ENCODE measurements at regions not wholly inside any gene's neighbourhood (a gene's known extent, or its start where the extent isn't known, plus 50 kb on each side); places are given as distances from the start of the nearest gene placed in this dataset.

DNA sequence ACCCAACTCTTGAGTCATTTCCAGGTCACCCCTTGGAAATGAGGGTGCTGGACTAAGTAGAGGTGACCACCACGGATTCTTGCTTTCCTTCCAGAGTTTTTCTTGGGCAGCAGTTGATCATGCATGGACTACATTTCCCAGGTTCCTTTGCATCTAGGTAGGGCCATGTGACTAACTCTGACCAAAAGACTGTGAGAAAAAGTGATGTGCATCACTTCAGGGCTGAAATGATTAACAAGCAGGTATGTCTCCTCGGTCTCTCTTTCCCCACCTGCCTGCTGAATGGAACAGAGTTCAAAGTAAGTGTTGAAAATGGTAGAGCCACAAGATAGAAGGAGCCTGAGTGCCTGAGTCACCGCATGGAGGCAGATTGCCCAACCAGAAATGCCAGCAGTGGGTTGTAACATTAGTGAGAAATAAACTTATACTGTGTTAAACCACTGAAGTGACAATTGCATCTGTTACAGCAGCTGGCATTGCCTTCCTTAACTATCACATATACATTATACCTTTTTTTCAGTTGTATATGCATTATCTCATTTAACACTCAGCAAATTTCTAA, 113.5 kb downstream of the MN1 start:
- DNase-seq, result no peak

DNA sequence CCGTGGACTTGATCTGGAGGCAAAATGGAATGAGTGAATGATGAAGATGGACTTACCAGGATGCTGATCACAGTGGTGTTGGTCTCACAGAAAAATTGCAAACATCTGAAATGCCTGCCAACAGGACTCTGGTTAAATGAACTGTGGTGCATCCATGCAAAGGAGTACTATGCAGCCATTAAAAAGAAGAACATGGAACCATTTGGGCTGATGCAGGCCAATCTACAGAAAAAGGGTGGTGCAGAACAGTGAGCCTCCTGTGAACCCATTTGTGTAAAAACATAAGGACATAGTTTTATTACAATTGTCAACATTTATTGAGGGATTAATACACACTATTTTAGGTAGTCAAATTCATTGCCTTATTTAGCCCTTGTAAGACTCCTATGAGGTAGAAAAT, 111.9 kb downstream of the MN1 start:
- no peak for DNase-seq

GRCh38 chr22:27690599-27690998, 111.0 kb downstream of the MN1 start:
- DNase-seq, result no peak

- no peak for DNase-seq
Measured at GRCh38 chr22:27692243-27692642, 109.3 kb downstream of the MN1 start.

GRCh38 chr22:27695925-27696324, 105.6 kb downstream of the MN1 start:
- DNase-seq, result no peak

DNA sequence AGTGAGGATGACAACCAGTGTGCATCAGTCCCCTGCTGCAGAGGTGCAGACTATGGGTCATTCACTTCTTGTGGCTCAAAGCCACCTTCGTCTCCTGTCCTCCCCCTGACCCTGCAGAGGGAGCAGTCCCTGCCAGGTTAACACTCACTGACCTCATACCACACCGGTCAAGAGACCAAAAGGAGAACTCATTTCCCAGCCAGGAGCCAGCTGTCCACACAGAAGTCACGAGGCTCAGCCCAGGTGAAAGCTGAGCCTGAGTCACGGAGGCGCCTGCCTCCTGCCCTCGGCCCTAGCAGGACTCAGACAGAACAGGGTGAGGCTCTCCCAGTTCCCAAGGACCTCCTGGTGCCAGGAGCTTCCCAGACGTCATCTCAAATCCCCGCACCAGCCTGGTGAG, 103.7 kb downstream of the MN1 start:
- DNase-seq, result no peak

Data from NCI-H1694 treated with DMSO at 0.1 percent for 48 hours (cell line).